ENCODE measurements at regions not wholly inside any gene's neighbourhood (a gene's known extent, or its start where the extent isn't known, plus 50 kb on each side); places are given as distances from the start of the nearest gene placed in this dataset.

GRCh38 chr4:153115322-153116290 is 88.6 kb upstream of the TRIM2 start:
- TF ChIP-seq CTCF (conservative IDR thresholded peaks at IDR 0.05 in 1 of 2, IDR thresholded peaks at IDR 0.05 in 1 of 2; ENCODE audit: low read depth in 1 of 2, low read length in 2 of 2) (no peak), EZH2 (IDR thresholded peaks at IDR 0.05; ENCODE audit: low read length, missing control alignments) (no peak)
